ENCODE measurements at regions not wholly inside any gene's neighbourhood (a gene's known extent, or its start where the extent isn't known, plus 50 kb on each side); places are given as distances from the start of the nearest gene placed in this dataset.
"Not testable (repeated sequence)": the region's sequence is repeated elsewhere in the genome, so short reads cannot be mapped to it uniquely, and the experiment has no call there.

GRCh38 chr4:126344472-126344871, 1029.7 kb downstream of the FAT4 start:
- DNase-seq (ENCODE audit: low spot score), result no peak

GRCh38 chr4:126346654-126347053, 1031.9 kb downstream of the FAT4 start:
- DNase-seq (ENCODE audit: low spot score), result no peak

- no peak for DNase-seq (ENCODE audit: low spot score)
Measured at GRCh38 chr4:126354784-126355183, 1040.0 kb downstream of the FAT4 start.

GRCh38 chr4:126358041-126358440, 1043.3 kb downstream of the FAT4 start:
- no peak for DNase-seq (ENCODE audit: low spot score)

GRCh38 chr4:126361287-126361686, 1046.5 kb downstream of the FAT4 start:
- DNase-seq (ENCODE audit: low spot score), result no peak

GRCh38 chr4:126364311-126364911, 1049.7 kb downstream of the FAT4 start:
- no peak for DNase-seq (ENCODE audit: low spot score)

GRCh38 chr4:126369076-126369475, 1054.3 kb downstream of the FAT4 start:
- DNase-seq (ENCODE audit: low spot score), result no peak

- no peak for DNase-seq (ENCODE audit: low spot score)
Measured at GRCh38 chr4:126372634-126373033, 1057.9 kb downstream of the FAT4 start.

- no peak for DNase-seq (ENCODE audit: low spot score)
Measured at GRCh38 chr4:126375462-126376054, 1060.8 kb downstream of the FAT4 start.

GRCh38 chr4:126385954-126386353, 1071.2 kb downstream of the FAT4 start:
- DNase-seq (ENCODE audit: low spot score), result no peak

- DNase-seq (ENCODE audit: low spot score), result no peak
Measured at GRCh38 chr4:126386512-126386911, 1071.8 kb downstream of the FAT4 start.

- DNase-seq (ENCODE audit: low spot score), result no peak
Measured at GRCh38 chr4:126395664-126396063, 1080.9 kb downstream of the FAT4 start.

- no peak for DNase-seq (ENCODE audit: low spot score)
Measured at GRCh38 chr4:126396121-126396520, 1081.4 kb downstream of the FAT4 start.

- no peak for DNase-seq (ENCODE audit: low spot score)
Measured at GRCh38 chr4:126396703-126397102, 1081.9 kb downstream of the FAT4 start.

GRCh38 chr4:126404549-126404948, 1089.8 kb downstream of the FAT4 start:
- no peak for DNase-seq (ENCODE audit: low spot score)

- DNase-seq (ENCODE audit: low spot score), result no peak
Measured at GRCh38 chr4:126405369-126405982, 1090.7 kb downstream of the FAT4 start.

- no peak for DNase-seq (ENCODE audit: low spot score)
Measured at GRCh38 chr4:126409746-126410145, 1095.0 kb downstream of the FAT4 start.

- no peak for DNase-seq (ENCODE audit: low spot score)
Measured at GRCh38 chr4:126411047-126411446, 1096.3 kb downstream of the FAT4 start.

GRCh38 chr4:126412310-126412709, 1097.6 kb downstream of the FAT4 start:
- DNase-seq (ENCODE audit: low spot score), result not testable (repeated sequence)

- no peak for DNase-seq (ENCODE audit: low spot score)
Measured at GRCh38 chr4:126414741-126415140, 1100.0 kb downstream of the FAT4 start.

- no peak for DNase-seq (ENCODE audit: low spot score)
Measured at GRCh38 chr4:126419266-126419665, 1104.5 kb downstream of the FAT4 start.

- no peak for DNase-seq (ENCODE audit: low spot score)
Measured at GRCh38 chr4:126427853-126428252, 1113.1 kb downstream of the FAT4 start.

GRCh38 chr4:126431049-126431448, 1116.3 kb downstream of the FAT4 start:
- DNase-seq (ENCODE audit: low spot score), result no peak

- no peak for DNase-seq (ENCODE audit: low spot score)
Measured at GRCh38 chr4:126435491-126435890, 1120.7 kb downstream of the FAT4 start.

All from RKO (cell line).